Mesenchymal stem cell (in vitro differentiated cells and primary cell): ENCODE measurements at regions not wholly inside any gene's neighbourhood (a gene's known extent, or its start where the extent isn't known, plus 50 kb on each side); places are given as distances from the start of the nearest gene placed in this dataset.

Experiments used
- DNase-seq: peaks from one replicate; pipeline ENCODE4 v3.0.0-alpha.2; 2013
- H2AFZ ChIP-seq: one replicate; pipeline ENCODE4 v1.6.1; 2013; ENCODE audit warnings: low read depth, mild to moderate bottlenecking, control low read depth, inconsistent platforms, low read length, moderate library complexity
- H2AK5ac ChIP-seq: 2 replicates; pipeline ENCODE4 v1.6.1; 2013; ENCODE audit warnings: low read length, moderate library complexity, mild to moderate bottlenecking, inconsistent platforms; ENCODE audit not compliant: severe bottlenecking
- H2BK120ac ChIP-seq: one replicate; pipeline ENCODE4 v1.6.1; 2013; ENCODE audit warnings: low read depth, mild to moderate bottlenecking, inconsistent platforms, low read length, moderate library complexity
- H2BK12ac ChIP-seq, 2 experiments: one replicate each; pipeline ENCODE4 v1.6.1; 2013; ENCODE audit warnings: inconsistent platforms in 2 of 2, low read length in 2 of 2, mild to moderate bottlenecking in 2 of 2, moderate library complexity in 2 of 2, control low read depth in 1 of 2
- H2BK15ac ChIP-seq: one replicate; pipeline ENCODE4 v1.6.1; 2013; ENCODE audit warnings: mild to moderate bottlenecking, low read depth, inconsistent platforms; ENCODE audit not compliant: poor library complexity, severe bottlenecking
- H2BK5ac ChIP-seq: 2 replicates; pipeline ENCODE4 v1.6.1; 2013; ENCODE audit warnings: low read depth, mild to moderate bottlenecking, low read length, control low read depth, inconsistent platforms; ENCODE audit not compliant: poor library complexity, severe bottlenecking
- H3K14ac ChIP-seq, 2 experiments: one replicate each; pipeline ENCODE4 v1.6.1; 2013; ENCODE audit warnings: inconsistent platforms in 2 of 2, low read length in 2 of 2, control low read depth in 1 of 2, mild to moderate bottlenecking in 1 of 2, moderate library complexity in 1 of 2
- H3K18ac ChIP-seq, 2 experiments: one replicate each; pipeline ENCODE4 v1.6.1; 2013; ENCODE audit warnings: inconsistent platforms in 2 of 2, low read length in 2 of 2, control low read depth in 1 of 2, low read depth in 1 of 2, mild to moderate bottlenecking in 1 of 2
- H3K23ac ChIP-seq, 2 experiments: one replicate each; pipeline ENCODE4 v1.6.1; 2013; ENCODE audit warnings: inconsistent platforms in 2 of 2, low read length in 2 of 2, mild to moderate bottlenecking in 2 of 2, moderate library complexity in 2 of 2, control low read depth in 1 of 2
- H3K27ac ChIP-seq: 2 replicates; pipeline ENCODE4 v1.5.1; 2013; ENCODE audit warnings: mild to moderate bottlenecking, moderate library complexity, low read length, control low read depth, inconsistent platforms; ENCODE audit not compliant: poor library complexity, severe bottlenecking
- H3K27me3 ChIP-seq, 2 experiments: 2 replicates each; pipeline versions ENCODE4 v1.6.1 to v1.7.0; 2013; ENCODE audit warnings: low read length in 2 of 2, mild to moderate bottlenecking in 2 of 2, moderate library complexity in 2 of 2, control low read depth in 1 of 2, inconsistent platforms in 1 of 2; ENCODE audit not compliant: control insufficient read depth in 1 of 2, insufficient read depth in 1 of 2
- H3K36me3 ChIP-seq, 2 experiments: 2 replicates each; pipeline versions ENCODE4 v1.6.1 to v1.7.0; 2013; ENCODE audit warnings: low read length in 2 of 2, control low read depth in 1 of 2, inconsistent platforms in 1 of 2, low read depth in 1 of 2, mild to moderate bottlenecking in 1 of 2; ENCODE audit not compliant: insufficient read depth in 2 of 2, control insufficient read depth in 1 of 2
- H3K4ac ChIP-seq, 2 experiments: one replicate each; pipeline ENCODE4 v1.6.1; 2013; ENCODE audit warnings: inconsistent platforms in 2 of 2, low read length in 2 of 2, mild to moderate bottlenecking in 2 of 2, moderate library complexity in 2 of 2, control low read depth in 1 of 2, low read depth in 1 of 2
- H3K4me1 ChIP-seq: 2 replicates; pipeline ENCODE4 v1.6.1; 2013; ENCODE audit warnings: low read depth, low read length, control low read depth; ENCODE audit not compliant: control insufficient read depth, insufficient read depth
- H3K4me2 ChIP-seq: 2 replicates; pipeline ENCODE4 v1.6.1; 2013; ENCODE audit warnings: low read length, mild to moderate bottlenecking, inconsistent platforms; ENCODE audit not compliant: poor library complexity, severe bottlenecking
- H3K4me3 ChIP-seq, 2 experiments: 2 replicates each; pipeline versions ENCODE4 v1.5.1 to v1.7.0; 2013; ENCODE audit warnings: low read length in 2 of 2, mild to moderate bottlenecking in 2 of 2, control low read depth in 1 of 2, low read depth in 1 of 2; ENCODE audit not compliant: insufficient read depth in 1 of 2
- H3K79me1 ChIP-seq: replicated peaks from 2 replicates; pipeline ENCODE4 v1.6.1; 2013; ENCODE audit warnings: mild to moderate bottlenecking, control low read depth, low read length, inconsistent platforms; ENCODE audit not compliant: poor library complexity, severe bottlenecking
- H3K9ac ChIP-seq: 2 replicates; pipeline ENCODE4 v1.7.0; 2013; ENCODE audit warnings: mild to moderate bottlenecking, low read length, moderate library complexity
- H3K9me3 ChIP-seq: 2 replicates; pipeline ENCODE4 v1.7.0; 2013; ENCODE audit warnings: mild to moderate bottlenecking, low read length; ENCODE audit not compliant: control insufficient read depth
- H4K8ac ChIP-seq: one replicate; pipeline ENCODE4 v1.6.1; 2013; ENCODE audit warnings: inconsistent platforms, mild to moderate bottlenecking, low read length, moderate library complexity
- H4K91ac ChIP-seq: one replicate; pipeline ENCODE4 v1.6.1; 2013; ENCODE audit warnings: mild to moderate bottlenecking, low read length, inconsistent platforms
- WGBS: methylation state at CpG from one replicate; pipeline ENCODE4 v1.1.7; 2013; ENCODE audit warnings: mixed read lengths; 5-methylcytosine and 5-hydroxymethylcytosine counted together

- Histone ChIP-seq H2BK120ac (no peak overlapping the region), H3K18ac (no peak overlapping the region), H3K23ac (no peak overlapping the region), H2AK5ac (no peak overlapping the region), H3K27me3 (no peaks in the 10 kb centered on the region), H3K79me1 (no peaks in the 10 kb centered on the region), H3K4ac (no peak overlapping the region), H3K4me1 (no peaks in the 10 kb centered on the region), H2BK5ac (no peak overlapping the region), H3K27ac (no peak overlapping the region), H4K91ac (no peak overlapping the region), H3K9me3 (no peaks in the 10 kb centered on the region), H2BK15ac (no peak overlapping the region), H4K8ac (no peak overlapping the region), H2BK12ac (no peak overlapping the region), H3K14ac (no peak overlapping the region), H2AFZ (no peak overlapping the region), H3K36me3 (no peaks in the 10 kb centered on the region), H3K9ac (no peak overlapping the region), H3K4me2 (no peak overlapping the region), H3K4me3 (no peak overlapping the region)
- DNase-seq, result no peak
- 94% methylated on average over 3 of the region's 4 CpGs for WGBS
Measured at GRCh38 chr4:119921830-119922229, 144.8 kb downstream of the MAD2L1 start.

DNA sequence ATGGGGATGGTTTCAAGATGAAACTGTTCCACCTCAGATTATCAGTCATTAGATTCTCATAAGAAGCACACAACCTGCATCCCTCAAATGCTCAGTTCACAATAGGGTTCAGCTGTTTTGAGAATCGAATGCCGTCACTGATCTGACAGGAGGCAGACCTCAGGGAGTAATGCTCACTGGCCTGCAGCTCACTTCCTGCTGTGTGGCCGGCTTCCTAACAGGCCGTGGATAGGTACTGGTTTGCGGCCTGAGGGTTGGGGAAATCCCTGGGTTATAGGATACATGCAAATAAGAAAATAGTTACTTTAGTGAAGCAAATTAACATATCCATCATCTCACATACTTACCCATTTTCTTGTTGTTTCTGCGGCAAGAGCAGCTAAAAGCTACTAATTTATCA, 160.4 kb downstream of the MAD2L1 start:
- H2BK120ac ChIP-seq, result no peak overlapping the region
- H3K9ac ChIP-seq, result no peak overlapping the region
- H3K9me3 ChIP-seq, result no peaks in the 10 kb centered on the region
- H3K27ac ChIP-seq, result no peak overlapping the region
- H3K18ac ChIP-seq, result no peak overlapping the region
- H4K8ac ChIP-seq, result no peak overlapping the region
- H3K79me1 ChIP-seq, result no peaks in the 10 kb centered on the region
- H3K4me3 ChIP-seq, result no peak overlapping the region
- H3K23ac ChIP-seq, result no peak overlapping the region
- H2AK5ac ChIP-seq, result no peak overlapping the region
- no peak overlapping the region for H2BK15ac ChIP-seq
- H4K91ac ChIP-seq, result no peak overlapping the region
- DNase-seq, result no peak
- H2BK5ac ChIP-seq, result no peak overlapping the region
- H2AFZ ChIP-seq, result peak overlapping the region; percentile 51
- H3K4ac ChIP-seq, result no peak overlapping the region
- H3K27me3 ChIP-seq, result no peaks in the 10 kb centered on the region
- H3K4me1 ChIP-seq, result no peaks in the 10 kb centered on the region
- H3K4me2 ChIP-seq, result no peak overlapping the region
- 94% methylated on average over 3 of the region's 6 CpGs for WGBS
- no peak overlapping the region for H3K14ac ChIP-seq
- H2BK12ac ChIP-seq, result no peak overlapping the region
- no peaks in the 10 kb centered on the region for H3K36me3 ChIP-seq

DNA sequence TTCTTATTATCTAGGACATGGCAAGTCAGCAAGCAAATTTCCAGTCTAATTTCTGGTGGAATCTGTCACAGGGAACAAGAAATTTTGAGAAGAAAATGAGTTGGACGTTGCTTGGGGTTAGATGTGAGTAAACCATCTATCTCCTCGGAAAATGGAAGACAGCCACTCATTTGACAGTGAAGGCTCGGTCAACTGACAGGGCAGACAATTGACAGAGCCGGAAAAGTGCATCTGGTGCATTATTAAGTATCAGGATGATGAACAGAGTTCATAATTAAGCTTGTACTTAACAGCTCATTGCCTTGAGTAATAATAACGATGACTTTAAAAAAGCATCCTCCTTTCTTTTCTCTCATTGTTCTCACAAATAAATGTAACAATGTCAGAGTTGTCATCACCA, 168.4 kb downstream of the MAD2L1 start:
- H2AK5ac ChIP-seq, result no peak overlapping the region
- H2BK12ac ChIP-seq, result no peak overlapping the region
- no peak overlapping the region for H2AFZ ChIP-seq
- WGBS, result 81% methylated on average over 4 of the region's 5 CpGs
- no peak overlapping the region for H3K4ac ChIP-seq
- no peak overlapping the region for H2BK15ac ChIP-seq
- H3K79me1 ChIP-seq, result no peaks in the 10 kb centered on the region
- no peaks in the 10 kb centered on the region for H3K36me3 ChIP-seq
- no peak overlapping the region for H3K18ac ChIP-seq
- H3K23ac ChIP-seq, result no peak overlapping the region
- H3K4me2 ChIP-seq, result no peak overlapping the region
- H3K27ac ChIP-seq, result no peak overlapping the region
- no peak for DNase-seq
- H3K27me3 ChIP-seq, result no peaks in the 10 kb centered on the region
- H3K14ac ChIP-seq, result no peak overlapping the region
- no peak overlapping the region for H3K4me3 ChIP-seq
- H4K91ac ChIP-seq, result no peak overlapping the region
- H2BK120ac ChIP-seq, result no peak overlapping the region
- H4K8ac ChIP-seq, result no peak overlapping the region
- H3K9ac ChIP-seq, result no peak overlapping the region
- no peaks in the 10 kb centered on the region for H3K4me1 ChIP-seq
- no peak overlapping the region for H2BK5ac ChIP-seq
- no peaks in the 10 kb centered on the region for H3K9me3 ChIP-seq

DNA sequence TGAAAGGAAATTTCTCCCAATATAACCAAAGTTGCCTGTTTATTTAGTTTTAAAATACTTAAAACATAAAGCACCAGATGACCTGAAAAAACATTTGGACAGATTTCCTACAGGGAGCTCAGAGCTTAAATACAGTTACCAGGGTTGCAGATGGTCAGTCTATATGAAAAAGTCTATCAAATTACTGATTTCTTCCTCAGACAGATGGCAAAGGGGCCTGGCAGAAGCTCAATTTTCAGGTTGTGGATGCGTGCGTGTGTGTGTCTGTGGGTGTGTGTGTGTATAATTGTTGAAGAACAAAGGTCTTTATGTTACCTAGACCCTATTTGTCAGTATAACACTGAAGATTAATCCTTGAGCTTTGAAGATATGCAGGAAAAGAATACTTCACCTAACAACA, 169.4 kb downstream of the MAD2L1 start:
- H3K79me1 ChIP-seq, result no peaks in the 10 kb centered on the region
- H3K4me2 ChIP-seq, result no peak overlapping the region
- H2BK120ac ChIP-seq, result no peak overlapping the region
- no peaks in the 10 kb centered on the region for H3K4me1 ChIP-seq
- H3K36me3 ChIP-seq, result no peaks in the 10 kb centered on the region
- no peak overlapping the region for H3K14ac ChIP-seq
- no peak overlapping the region for H2BK15ac ChIP-seq
- H3K9me3 ChIP-seq, result no peaks in the 10 kb centered on the region
- H4K8ac ChIP-seq, result no peak overlapping the region
- H3K23ac ChIP-seq, result no peak overlapping the region
- H3K4me3 ChIP-seq, result no peak overlapping the region
- no peak overlapping the region for H2BK12ac ChIP-seq
- WGBS, result no CpG with 5 or more reads among the region's 2 CpGs
- no peak overlapping the region for H4K91ac ChIP-seq
- no peak overlapping the region for H3K18ac ChIP-seq
- H3K27me3 ChIP-seq, result no peaks in the 10 kb centered on the region
- no peak overlapping the region for H2AFZ ChIP-seq
- no peak for DNase-seq
- no peak overlapping the region for H2BK5ac ChIP-seq
- H3K4ac ChIP-seq, result no peak overlapping the region
- no peak overlapping the region for H3K9ac ChIP-seq
- no peak overlapping the region for H3K27ac ChIP-seq
- no peak overlapping the region for H2AK5ac ChIP-seq
